ENCODE measurements at regions not wholly inside any gene's neighbourhood (a gene's known extent, or its start where the extent isn't known, plus 50 kb on each side); places are given as distances from the start of the nearest gene placed in this dataset.

GRCh38 chr9:29799227-29799626 lies 2225.9 kb upstream of the C9orf72 start:
- DNase-seq: no peak

- DNase-seq: no peak
These were observed 2227.5 kb upstream of the C9orf72 start for GRCh38 chr9:29800821-29801220.

- DNase-seq: no peak
These were observed 2229.2 kb upstream of the C9orf72 start for GRCh38 chr9:29802454-29802853.

GRCh38 chr9:29806937-29807618 lies 2233.8 kb upstream of the C9orf72 start:
- no peak for DNase-seq

GRCh38 chr9:29816954-29817703 lies 2243.8 kb upstream of the C9orf72 start:
- no peak for DNase-seq

- DNase-seq: no peak
These were observed 2249.2 kb upstream of the C9orf72 start for GRCh38 chr9:29822458-29822857.

- DNase-seq: no peak
These were observed 2253.1 kb upstream of the C9orf72 start for GRCh38 chr9:29826421-29826820.

GRCh38 chr9:29830821-29831220 lies 2257.5 kb upstream of the C9orf72 start:
- DNase-seq: peak; percentile 3

GRCh38 chr9:29838491-29839020 lies 2265.3 kb upstream of the C9orf72 start:
- DNase-seq: no peak

GRCh38 chr9:29844251-29844650 lies 2271.0 kb upstream of the C9orf72 start:
- no peak for DNase-seq

GRCh38 chr9:29850664-29851063 lies 2277.4 kb upstream of the C9orf72 start:
- DNase-seq: no peak

GRCh38 chr9:29861803-29862202 lies 2288.5 kb upstream of the C9orf72 start:
- no peak for DNase-seq

- no peak for DNase-seq
These were observed 2292.6 kb upstream of the C9orf72 start for GRCh38 chr9:29865764-29866313.

- DNase-seq: no peak
These were observed 2293.3 kb upstream of the C9orf72 start for GRCh38 chr9:29866556-29866955.

- DNase-seq: no peak
These were observed 2300.3 kb upstream of the C9orf72 start for GRCh38 chr9:29873579-29873978.

- no peak for DNase-seq
These were observed 2302.3 kb upstream of the C9orf72 start for GRCh38 chr9:29875547-29875946.

GRCh38 chr9:29882767-29883166 lies 2309.5 kb upstream of the C9orf72 start:
- DNase-seq: no peak

GRCh38 chr9:29906065-29906464 lies 2332.8 kb upstream of the C9orf72 start:
- no peak for DNase-seq

- no peak for DNase-seq
These were observed 2354.8 kb upstream of the C9orf72 start for GRCh38 chr9:29928072-29928471.

GRCh38 chr9:29939559-29939958 lies 2366.3 kb upstream of the C9orf72 start:
- no peak for DNase-seq

GRCh38 chr9:29945012-29945411 lies 2371.7 kb upstream of the C9orf72 start:
- no peak for DNase-seq

- no peak for DNase-seq
These were observed 2385.2 kb upstream of the C9orf72 start for GRCh38 chr9:29958469-29958868.

- DNase-seq: no peak
These were observed 2392.6 kb upstream of the C9orf72 start for GRCh38 chr9:29965834-29966233.

- no peak for DNase-seq
These were observed 2393.0 kb upstream of the C9orf72 start for GRCh38 chr9:29966247-29966646.
